ENCODE measurements at regions not wholly inside any gene's neighbourhood (a gene's known extent, or its start where the extent isn't known, plus 50 kb on each side); places are given as distances from the start of the nearest gene placed in this dataset.
"Not testable (repeated sequence)": the region's sequence is repeated elsewhere in the genome, so short reads cannot be mapped to it uniquely, and the experiment has no call there.

- TF ChIP-seq CTCF (IDR thresholded peaks at IDR 0.05; ENCODE audit: low read depth, low read length): no peak
- in situ Hi-C loops (cut with HindIII; ENCODE audit: low sequenced_read_pairs): no loop called here
- no peak for DNase-seq (ENCODE audit: low read depth, low spot score)
- no peak overlapping the region for H3K4me3 ChIP-seq (ENCODE audit: low read depth, low read length)
These were observed 61.4 kb downstream of the DDX53 start for GRCh38 chrX:23061116-23061515.

DNA sequence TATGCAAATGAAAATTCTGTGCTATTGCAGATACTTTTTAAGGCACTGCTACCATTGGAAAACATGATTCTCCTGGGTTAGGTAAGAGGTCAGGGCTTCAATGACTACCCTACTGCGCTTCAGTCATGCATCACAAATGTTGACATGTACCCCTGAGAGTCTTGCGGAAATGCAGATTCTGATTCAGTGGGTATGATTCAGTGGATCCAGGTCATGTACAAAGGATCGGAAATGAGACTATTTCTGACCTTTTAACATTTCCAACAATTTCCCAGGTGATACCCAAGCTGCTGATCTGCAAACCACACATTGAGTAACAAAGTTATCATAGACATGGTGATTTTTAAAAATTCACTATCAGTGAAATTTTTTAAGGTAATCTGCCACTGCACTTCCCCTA is 62.6 kb downstream of the DDX53 start:
- DNase-seq (ENCODE audit: low read depth, low spot score): no peak

GRCh38 chrX:23066588-23067281 is 67.0 kb downstream of the DDX53 start:
- in situ Hi-C loops (cut with HindIII; ENCODE audit: low sequenced_read_pairs): no loop called here
- no peak overlapping the region for H3K4me3 ChIP-seq (ENCODE audit: low read depth, low read length)
- no peak for TF ChIP-seq CTCF (IDR thresholded peaks at IDR 0.05; ENCODE audit: low read depth, low read length)
- DNase-seq (ENCODE audit: low read depth, low spot score): no peak

More for the DNA sequence above, 62.6 kb downstream of the DDX53 start:
- TF ChIP-seq CTCF (IDR thresholded peaks at IDR 0.05; ENCODE audit: low read depth, low read length): no peak
- no peak overlapping the region for H3K4me3 ChIP-seq (ENCODE audit: low read depth, low read length)
- in situ Hi-C loops (cut with HindIII; ENCODE audit: low sequenced_read_pairs): no loop called here

DNA sequence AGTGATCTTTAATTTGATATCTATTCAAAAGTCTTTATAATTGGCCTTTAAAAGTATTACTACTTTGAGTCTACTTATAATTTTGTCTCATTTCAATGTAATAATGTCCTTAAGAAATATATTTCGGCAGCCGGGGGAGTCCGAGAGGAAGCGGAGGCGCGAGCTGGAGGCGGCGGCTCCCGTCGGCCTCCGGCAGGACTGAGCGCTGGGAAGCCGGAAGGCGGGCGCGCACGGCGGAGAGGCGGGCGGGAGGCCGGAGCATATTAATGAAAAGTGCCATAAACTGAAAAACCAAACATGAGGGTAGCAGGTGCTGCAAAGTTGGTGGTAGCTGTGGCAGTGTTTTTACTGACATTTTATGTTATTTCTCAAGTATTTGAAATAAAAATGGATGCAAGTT is 75.7 kb downstream of the DDX53 start:
- DNase-seq (ENCODE audit: low read depth, low spot score); in situ Hi-C loops (cut with HindIII; ENCODE audit: low sequenced_read_pairs): not testable (repeated sequence)
- peak overlapping the region; percentile 7 for H3K4me3 ChIP-seq (ENCODE audit: low read depth, low read length)

DNA sequence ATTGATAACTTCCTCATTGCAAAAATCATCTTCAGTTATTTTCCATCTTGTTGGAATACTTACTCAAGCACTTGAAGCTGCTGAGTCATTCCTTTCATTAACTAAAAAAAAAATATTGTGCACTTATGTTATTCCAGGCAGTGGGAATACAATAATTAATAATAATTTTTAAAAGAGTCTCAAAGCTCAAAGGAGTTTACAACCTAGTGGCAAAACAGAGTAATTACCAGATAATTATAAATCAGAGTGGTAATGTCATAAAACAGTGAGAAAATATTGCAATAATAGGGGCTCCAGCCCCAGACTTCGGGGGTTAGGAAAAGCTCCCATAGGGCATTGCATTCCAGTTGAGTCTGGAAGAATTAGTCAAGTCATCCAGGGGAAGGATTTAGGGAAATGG is 79.6 kb downstream of the DDX53 start:
- no peak overlapping the region for H3K4me3 ChIP-seq (ENCODE audit: low read depth, low read length)
- DNase-seq (ENCODE audit: low read depth, low spot score): no peak
- no peak for TF ChIP-seq CTCF (IDR thresholded peaks at IDR 0.05; ENCODE audit: low read depth, low read length)
- in situ Hi-C loops (cut with HindIII; ENCODE audit: low sequenced_read_pairs): no loop called here

- in situ Hi-C loops (cut with HindIII; ENCODE audit: low sequenced_read_pairs): no loop called here
- no peak for DNase-seq (ENCODE audit: low read depth, low spot score)
- TF ChIP-seq CTCF (IDR thresholded peaks at IDR 0.05; ENCODE audit: low read depth, low read length): no peak
- H3K4me3 ChIP-seq (ENCODE audit: low read depth, low read length): no peak overlapping the region
These were observed 101.1 kb downstream of the DDX53 start for GRCh38 chrX:23100826-23101225.

- H3K4me3 ChIP-seq (ENCODE audit: low read depth, low read length): no peak overlapping the region
- in situ Hi-C loops (cut with HindIII; ENCODE audit: low sequenced_read_pairs): no loop called here
- DNase-seq (ENCODE audit: low read depth, low spot score): no peak
- no peak for TF ChIP-seq CTCF (IDR thresholded peaks at IDR 0.05; ENCODE audit: low read depth, low read length)
These were observed 103.8 kb downstream of the DDX53 start for GRCh38 chrX:23103546-23103945.
